Uterus (tissue), 2 donors: ENCODE measurements at regions not wholly inside any gene's neighbourhood (a gene's known extent, or its start where the extent isn't known, plus 50 kb on each side); places are given as distances from the start of the nearest gene placed in this dataset.

Experiments
- POLR2A ChIP-seq, 2 donors: fragments of 450-650 bp; IDR thresholded peaks; one replicate each; pipeline ENCODE4 v1.6.1; 2016; ENCODE audit warnings: antibody characterized with exemption in 2 of 2, mild to moderate bottlenecking in 1 of 2, moderate library complexity in 1 of 2
- TF ChIP-seq, protein P1 (sequence below), 4 experiments: fragments of 200-600 bp in 2 of 4; fragments of 450-650 bp in 2 of 4; sonication (generic) in 2 of 4; IDR thresholded peaks; one replicate each; pipeline ENCODE4 v1.5.1; 2016 to 2019; ENCODE audit warnings: antibody characterized with exemption in 4 of 4, mild to moderate bottlenecking in 2 of 4, moderate library complexity in 1 of 4

DNA sequence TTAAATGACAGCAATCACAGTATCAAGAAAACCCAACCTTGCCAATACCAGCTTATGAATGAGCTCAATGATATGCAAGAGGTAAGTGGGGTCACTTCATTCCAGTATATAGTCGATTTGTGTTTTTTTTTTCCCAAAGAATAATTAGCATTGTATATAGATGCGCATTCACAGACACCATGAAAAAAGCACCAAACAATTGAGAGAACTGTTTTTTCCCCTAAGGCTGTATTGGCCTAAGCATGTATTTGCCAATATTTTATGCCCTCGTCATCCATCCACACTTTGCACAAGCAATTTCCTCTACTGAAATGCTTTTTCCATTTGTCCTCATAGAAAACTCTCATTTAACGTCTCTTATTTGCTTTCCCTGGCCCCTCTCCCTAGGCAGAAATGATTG is 213.7 kb downstream of the SAMD5 start:
- TF ChIP-seq POLR2A (IDR thresholded peaks at IDR 0.05), result no peak
- TF ChIP-seq, protein P1, sequence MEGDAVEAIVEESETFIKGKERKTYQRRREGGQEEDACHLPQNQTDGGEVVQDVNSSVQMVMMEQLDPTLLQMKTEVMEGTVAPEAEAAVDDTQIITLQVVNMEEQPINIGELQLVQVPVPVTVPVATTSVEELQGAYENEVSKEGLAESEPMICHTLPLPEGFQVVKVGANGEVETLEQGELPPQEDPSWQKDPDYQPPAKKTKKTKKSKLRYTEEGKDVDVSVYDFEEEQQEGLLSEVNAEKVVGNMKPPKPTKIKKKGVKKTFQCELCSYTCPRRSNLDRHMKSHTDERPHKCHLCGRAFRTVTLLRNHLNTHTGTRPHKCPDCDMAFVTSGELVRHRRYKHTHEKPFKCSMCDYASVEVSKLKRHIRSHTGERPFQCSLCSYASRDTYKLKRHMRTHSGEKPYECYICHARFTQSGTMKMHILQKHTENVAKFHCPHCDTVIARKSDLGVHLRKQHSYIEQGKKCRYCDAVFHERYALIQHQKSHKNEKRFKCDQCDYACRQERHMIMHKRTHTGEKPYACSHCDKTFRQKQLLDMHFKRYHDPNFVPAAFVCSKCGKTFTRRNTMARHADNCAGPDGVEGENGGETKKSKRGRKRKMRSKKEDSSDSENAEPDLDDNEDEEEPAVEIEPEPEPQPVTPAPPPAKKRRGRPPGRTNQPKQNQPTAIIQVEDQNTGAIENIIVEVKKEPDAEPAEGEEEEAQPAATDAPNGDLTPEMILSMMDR (IDR thresholded peaks at IDR 0.05), result no peak
